Caco-2 (cell line): ENCODE measurements at regions not wholly inside any gene's neighbourhood (a gene's known extent, or its start where the extent isn't known, plus 50 kb on each side); places are given as distances from the start of the nearest gene placed in this dataset.

Experiments used
- BruUV-seq: library from RNA; stranded (reverse); fragments of 400-500 nt; replicated peaks from 2 replicates; lab custom pipeline; 2021; lab: Mats Ljungman, UMichigan
- CTCF ChIA-PET: fragments of 300-600 bp; sonication (Branson Sonifier 250); formaldehyde crosslinking; loops from one replicate; lab custom pipeline; 2022; ENCODE audit warnings: antibody characterized with exemption; lab: Charles Lee
- POLR2A ChIA-PET: fragments of 300-600 bp; sonication (Branson Sonifier 250); formaldehyde crosslinking; loops from one replicate; lab custom pipeline; 2022; ENCODE audit warnings: antibody characterized with exemption; lab: Charles Lee
- DNase-seq, 2 experiments: peaks; one replicate each; pipeline versions ENCODE4 v3.0.0 to v3.0.0-alpha.2; 2020 to 2022
- H3K27me3 ChIP-seq: replicated peaks from 2 replicates; pipeline ENCODE4 v1.6.0; 2011; ENCODE audit warnings: low read length; ENCODE audit not compliant: control insufficient read depth, insufficient read depth
- H3K36me3 ChIP-seq: 2 replicates; pipeline ENCODE4 v1.5.1; 2011; ENCODE audit warnings: low read length; ENCODE audit not compliant: control insufficient read depth, insufficient read depth
- H3K4me1 ChIP-seq: fragments of 250-450 bp; sonication (Bioruptor Pico); 2 replicates; pipeline ENCODE4 v1.5.1; 2020; ENCODE audit warnings: mild to moderate bottlenecking
- H3K4me3 ChIP-seq: 2 replicates; pipeline ENCODE4 v1.5.1; 2011; ENCODE audit warnings: low read depth, mild to moderate bottlenecking, control low read depth, low read length
- H3K9me3 ChIP-seq: fragments of 250-450 bp; sonication (Bioruptor Pico); 2 replicates; pipeline ENCODE4 v1.5.1; 2020; ENCODE audit warnings: mild to moderate bottlenecking, moderate library complexity
- H3K27ac Mint-ChIP-seq: one replicate; pipeline ENCODE4 v1.8.0; 2022; ENCODE audit warnings: mixed read lengths; ENCODE audit not compliant: unreplicated experiment
- H3K27me3 Mint-ChIP-seq: one replicate; pipeline ENCODE4 v1.8.0; 2022; ENCODE audit warnings: mixed read lengths; ENCODE audit not compliant: insufficient read depth, unreplicated experiment
- H3K36me3 Mint-ChIP-seq: one replicate; pipeline ENCODE4 v1.8.0; 2022; ENCODE audit warnings: mild to moderate bottlenecking, mixed read lengths; ENCODE audit not compliant: insufficient read depth, unreplicated experiment
- H3K4me1 Mint-ChIP-seq: one replicate; pipeline ENCODE4 v1.8.0; 2022; ENCODE audit warnings: low read depth, mixed read lengths; ENCODE audit not compliant: unreplicated experiment
- H3K4me3 Mint-ChIP-seq: one replicate; pipeline ENCODE4 v1.8.0; 2022; ENCODE audit warnings: mild to moderate bottlenecking, moderate library complexity, mixed read lengths; ENCODE audit not compliant: unreplicated experiment
- H3K9me3 Mint-ChIP-seq: one replicate; pipeline ENCODE4 v1.8.0; 2022; ENCODE audit warnings: mixed read lengths; ENCODE audit not compliant: unreplicated experiment
- intact Hi-C: fragments of 100-400 bp; cut with micrococcal nuclease; formaldehyde crosslinking; loops from one replicate; pipeline ENCODE4 v1.10.0; 2022; ENCODE audit not compliant: unreplicated experiment
- TF ChIP-seq, protein P1 (sequence below), 2 experiments: fragments of 200-600 bp in 1 of 2; IDR thresholded peaks; 1 replicate in 1 of 2; 2 replicates in 1 of 2; pipeline versions ENCODE4 v1.5.1 to v1.8.0; 2011 to 2022; ENCODE audit warnings: antibody characterized with exemption in 1 of 2, control low read depth in 1 of 2, inconsistent platforms in 1 of 2, low read depth in 1 of 2, low read length in 1 of 2, mild to moderate bottlenecking in 1 of 2, moderate library complexity in 1 of 2; ENCODE audit not compliant: insufficient read depth in 1 of 2, severe bottlenecking in 1 of 2, unreplicated experiment in 1 of 2

DNA sequence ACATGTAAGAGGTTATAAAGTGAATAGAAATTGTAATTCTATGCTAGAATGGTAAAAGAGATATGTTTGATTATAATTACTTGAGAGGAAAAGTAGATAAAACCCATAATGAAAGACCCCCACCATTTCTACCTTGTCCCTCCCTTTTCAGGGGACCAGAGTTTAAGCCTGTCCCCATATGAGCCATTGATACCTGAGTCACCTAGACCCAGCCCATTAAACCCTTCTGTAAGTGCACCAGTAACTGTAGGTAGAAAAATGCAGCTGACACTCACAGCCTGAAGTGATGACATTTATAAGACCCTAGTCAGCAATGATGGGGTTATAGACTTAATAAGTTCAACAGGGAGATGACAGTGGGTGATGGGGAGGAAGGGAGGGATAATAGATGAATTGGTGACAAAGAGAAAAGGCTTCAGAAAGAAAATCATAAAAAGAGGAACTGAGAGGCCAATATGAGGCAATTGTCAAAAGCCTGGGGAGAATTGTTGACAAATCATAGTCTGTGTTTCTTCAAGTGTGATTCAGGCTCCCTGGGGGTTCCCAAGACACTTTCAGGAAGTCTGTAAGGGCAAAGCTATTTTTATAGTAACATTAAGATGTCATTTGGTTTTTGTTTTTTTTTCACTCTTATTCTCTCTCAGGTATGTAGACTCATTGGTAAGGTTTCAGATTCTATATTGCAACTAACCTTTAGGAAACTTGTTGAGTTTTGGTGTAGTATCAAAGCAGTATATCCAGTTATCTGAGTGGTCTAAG is 544.2 kb downstream of the SATB2 start:
- ChIA-PET CTCF (no interaction called here), POLR2A (no interaction called here)
- H3K4me3 Mint-ChIP-seq: no peak overlapping the region
- TF ChIP-seq, protein P1, sequence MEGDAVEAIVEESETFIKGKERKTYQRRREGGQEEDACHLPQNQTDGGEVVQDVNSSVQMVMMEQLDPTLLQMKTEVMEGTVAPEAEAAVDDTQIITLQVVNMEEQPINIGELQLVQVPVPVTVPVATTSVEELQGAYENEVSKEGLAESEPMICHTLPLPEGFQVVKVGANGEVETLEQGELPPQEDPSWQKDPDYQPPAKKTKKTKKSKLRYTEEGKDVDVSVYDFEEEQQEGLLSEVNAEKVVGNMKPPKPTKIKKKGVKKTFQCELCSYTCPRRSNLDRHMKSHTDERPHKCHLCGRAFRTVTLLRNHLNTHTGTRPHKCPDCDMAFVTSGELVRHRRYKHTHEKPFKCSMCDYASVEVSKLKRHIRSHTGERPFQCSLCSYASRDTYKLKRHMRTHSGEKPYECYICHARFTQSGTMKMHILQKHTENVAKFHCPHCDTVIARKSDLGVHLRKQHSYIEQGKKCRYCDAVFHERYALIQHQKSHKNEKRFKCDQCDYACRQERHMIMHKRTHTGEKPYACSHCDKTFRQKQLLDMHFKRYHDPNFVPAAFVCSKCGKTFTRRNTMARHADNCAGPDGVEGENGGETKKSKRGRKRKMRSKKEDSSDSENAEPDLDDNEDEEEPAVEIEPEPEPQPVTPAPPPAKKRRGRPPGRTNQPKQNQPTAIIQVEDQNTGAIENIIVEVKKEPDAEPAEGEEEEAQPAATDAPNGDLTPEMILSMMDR (IDR thresholded peaks at IDR 0.05; ENCODE audit: insufficient read depth in 1 of 2, low read depth in 1 of 2, low read length in 1 of 2, severe bottlenecking in 1 of 2, unreplicated experiment in 1 of 2): no peak
- DNase-seq: no peak
- H3K4me1 ChIP-seq: no peaks in the 10 kb centered on the region
- H3K36me3 Mint-ChIP-seq: no peaks in the 10 kb centered on the region
- no peaks in the 10 kb centered on the region for H3K4me1 Mint-ChIP-seq
- no peaks in the 10 kb centered on the region for H3K9me3 Mint-ChIP-seq
- no TSS peak for BruUV-seq
- H3K36me3 ChIP-seq: no peaks in the 10 kb centered on the region
- no peak overlapping the region for H3K4me3 ChIP-seq
- H3K27me3 Mint-ChIP-seq: no peaks in the 10 kb centered on the region
- H3K27me3 ChIP-seq: no peaks in the 10 kb centered on the region
- no peaks in the 10 kb centered on the region for H3K9me3 ChIP-seq
- intact Hi-C loops: no loop called here
- no peak overlapping the region for H3K27ac Mint-ChIP-seq

DNA sequence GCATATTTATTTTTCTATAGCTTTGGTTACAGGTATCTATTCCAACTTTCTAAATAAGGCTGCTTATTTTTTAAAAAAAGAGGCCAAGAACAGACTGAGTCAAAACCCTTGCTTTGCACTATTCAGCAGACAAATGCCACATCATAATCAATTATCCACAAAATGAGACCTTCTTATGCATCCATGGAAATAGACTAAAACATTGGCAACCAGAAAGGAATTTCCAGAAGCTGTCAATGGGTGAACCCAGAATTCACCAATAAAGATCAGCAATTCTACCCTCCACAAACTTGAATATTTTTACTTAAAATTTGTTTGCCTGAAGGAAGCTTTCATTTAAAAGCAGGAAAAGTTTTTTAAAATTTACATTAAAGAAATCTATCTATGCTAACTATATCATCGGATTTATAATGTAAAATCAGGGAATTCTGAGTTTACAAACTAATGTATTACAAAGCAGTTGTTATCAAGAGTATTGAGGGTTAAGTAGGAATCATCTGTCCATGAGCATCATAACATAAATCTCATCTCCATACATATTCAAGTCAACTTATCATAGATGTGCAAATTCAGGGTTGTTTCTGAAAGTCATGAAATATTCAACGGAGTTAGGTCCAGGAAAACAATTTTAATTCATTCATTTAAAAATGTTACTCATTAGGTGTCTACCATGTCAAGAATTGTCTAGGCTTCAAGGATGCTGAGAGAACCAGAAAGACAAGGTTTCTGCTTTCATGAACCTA is 548.0 kb downstream of the SATB2 start:
- Mint-ChIP-seq H3K4me1 (no peaks in the 10 kb centered on the region), H3K27me3 (no peaks in the 10 kb centered on the region), H3K4me3 (no peak overlapping the region), H3K9me3 (no peaks in the 10 kb centered on the region), H3K36me3 (no peaks in the 10 kb centered on the region), H3K27ac (no peak overlapping the region)
- H3K4me1 ChIP-seq: no peaks in the 10 kb centered on the region
- H3K27me3 ChIP-seq: no peaks in the 10 kb centered on the region
- no TSS peak for BruUV-seq
- no peak for DNase-seq
- no peak overlapping the region for H3K4me3 ChIP-seq
- H3K36me3 ChIP-seq: no peaks in the 10 kb centered on the region
- TF ChIP-seq, protein P1 (IDR thresholded peaks at IDR 0.05; ENCODE audit: insufficient read depth in 1 of 2, low read depth in 1 of 2, low read length in 1 of 2, severe bottlenecking in 1 of 2, unreplicated experiment in 1 of 2): no peak
- intact Hi-C loops: no loop called here
- no peaks in the 10 kb centered on the region for H3K9me3 ChIP-seq
- POLR2A ChIA-PET: no interaction called here
- CTCF ChIA-PET: no interaction called here

DNA sequence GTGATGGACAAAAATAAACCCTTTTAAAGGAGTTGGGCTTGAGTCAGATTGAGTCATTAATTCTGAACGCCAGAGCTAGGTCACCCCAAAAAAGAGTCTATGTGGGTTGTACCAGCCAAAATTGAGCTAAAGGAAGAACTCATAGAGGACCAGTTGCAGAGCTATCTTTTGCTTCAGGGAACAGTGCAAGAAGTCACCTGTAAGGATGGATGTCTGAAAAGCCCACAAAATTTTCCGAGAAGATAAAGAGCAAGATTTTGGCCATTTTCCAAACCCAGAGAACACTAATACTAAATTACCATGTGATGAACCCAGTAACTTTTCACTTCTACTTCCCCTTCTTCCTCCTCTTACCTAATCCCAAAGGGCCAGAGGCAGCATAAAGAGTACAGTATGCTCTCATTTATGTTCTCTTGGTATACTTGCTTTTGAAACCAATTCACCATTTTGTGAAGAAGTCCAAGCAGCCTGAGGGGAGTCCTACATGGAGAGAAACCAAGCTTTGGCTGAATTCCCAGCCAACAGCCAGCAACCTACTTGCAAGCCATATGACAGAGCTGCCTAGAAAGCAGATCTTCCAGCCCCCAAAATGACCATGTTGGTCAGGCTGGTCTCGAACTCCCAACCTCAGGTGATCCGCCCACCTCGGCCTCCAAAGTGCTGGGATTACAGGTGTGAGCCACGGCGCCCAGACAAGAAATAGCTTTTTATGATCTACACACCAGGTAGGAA is 551.7 kb downstream of the SATB2 start:
- POLR2A ChIA-PET: no interaction called here
- H3K27me3 ChIP-seq: no peaks in the 10 kb centered on the region
- Mint-ChIP-seq H3K4me1 (no peaks in the 10 kb centered on the region), H3K27me3 (no peaks in the 10 kb centered on the region), H3K27ac (no peak overlapping the region), H3K9me3 (no peaks in the 10 kb centered on the region), H3K36me3 (no peaks in the 10 kb centered on the region), H3K4me3 (no peak overlapping the region)
- BruUV-seq: no TSS peak
- H3K4me3 ChIP-seq: no peak overlapping the region
- intact Hi-C loops: no loop called here
- no peak for DNase-seq
- H3K36me3 ChIP-seq: no peaks in the 10 kb centered on the region
- H3K4me1 ChIP-seq: no peaks in the 10 kb centered on the region
- TF ChIP-seq, protein P1 (IDR thresholded peaks at IDR 0.05; ENCODE audit: insufficient read depth in 1 of 2, low read depth in 1 of 2, low read length in 1 of 2, severe bottlenecking in 1 of 2, unreplicated experiment in 1 of 2): no peak
- CTCF ChIA-PET: no interaction called here
- no peaks in the 10 kb centered on the region for H3K9me3 ChIP-seq
